HEK293 (cell line): ENCODE measurements at regions not wholly inside any gene's neighbourhood (a gene's known extent, or its start where the extent isn't known, plus 50 kb on each side); places are given as distances from the start of the nearest gene placed in this dataset.

Experiments
- CTCF ChIP-seq: fragments of 450-650 bp; formaldehyde crosslinking; IDR thresholded peaks from 2 replicates; pipeline ENCODE4 v1.5.1; 2016; ENCODE audit warnings: missing biosample characterization, missing genetic modification characterization
- ZBTB26 ChIP-seq: fragments of 450-650 bp; formaldehyde crosslinking; optimal IDR thresholded peaks from 2 replicates; pipeline ENCODE3; 2016; ENCODE audit warnings: missing biosample characterization, mild to moderate bottlenecking, missing genetic modification characterization
- ZNF600 ChIP-seq: fragments of 450-650 bp; formaldehyde crosslinking; IDR thresholded peaks from 2 replicates; pipeline ENCODE4 v1.5.1; 2016; ENCODE audit warnings: missing biosample characterization, missing genetic modification characterization

- TF ChIP-seq CTCF (no peak), ZNF600 (no peak), ZBTB26 (tag by site-specific recombination) (no peak)
Observed at GRCh38 chr2:153819074-153819473, 52.6 kb upstream of the GALNT13 start.
